Left hindlimb (tissue), 1 donor: ENCODE measurements at regions not wholly inside any gene's neighbourhood (a gene's known extent, or its start where the extent isn't known, plus 50 kb on each side); places are given as distances from the start of the nearest gene placed in this dataset.

Experiments used
- DNase-seq: peaks from one replicate; pipeline ENCODE4 v3.0.0-alpha.2; 2018

DNA sequence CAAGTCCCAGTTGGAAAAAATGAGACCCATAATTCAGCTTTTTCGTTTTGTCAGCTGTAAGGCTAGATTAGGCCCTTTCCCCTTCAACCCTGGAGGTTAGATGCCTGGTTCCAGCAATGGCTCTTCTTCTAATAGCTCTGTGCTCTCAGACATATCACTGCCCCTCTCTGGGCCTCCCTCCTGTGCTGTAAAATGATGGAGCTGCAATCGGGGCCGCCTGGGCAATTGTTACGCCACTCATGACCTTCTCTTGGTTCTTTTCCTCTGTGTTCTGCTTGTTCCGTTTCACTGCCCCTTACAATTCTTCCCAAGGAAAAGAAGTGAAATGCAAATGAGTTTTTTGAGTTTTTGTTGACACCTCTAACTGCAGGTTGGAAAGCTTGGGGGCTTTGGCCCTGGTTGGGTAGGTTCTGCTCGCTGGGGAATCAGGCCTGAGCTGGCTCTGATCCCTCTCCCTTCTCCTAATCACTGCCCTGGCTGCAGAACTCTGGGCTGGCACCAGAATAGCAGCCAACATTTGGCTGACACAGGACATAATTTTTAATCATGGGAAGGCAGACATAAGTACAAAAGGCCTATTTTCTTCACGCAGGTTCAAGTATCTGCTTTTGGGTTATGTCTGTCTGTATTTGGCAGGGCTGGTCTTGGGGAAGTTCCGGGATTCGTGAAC lies 110.9 kb downstream of the FOXD1 start:
- DNase-seq = no peak

DNA sequence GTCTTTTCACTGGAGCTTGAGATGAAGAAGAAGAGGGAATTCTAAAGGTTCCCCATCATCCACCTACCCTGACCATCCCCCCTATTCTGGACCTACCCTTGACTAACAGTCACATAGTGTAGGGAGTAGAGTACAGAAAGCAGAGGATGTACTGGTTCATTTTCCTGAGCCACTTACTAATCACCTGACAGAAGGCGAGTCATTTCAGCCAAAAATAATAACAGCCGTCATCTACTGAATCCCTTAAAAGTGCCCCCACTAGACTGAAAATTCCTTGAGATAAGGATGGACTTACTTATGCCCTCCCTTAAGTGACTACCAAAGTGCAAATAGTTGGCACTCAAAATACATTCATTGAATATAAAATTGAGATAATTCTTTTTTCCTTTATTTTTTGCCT lies 112.2 kb downstream of the FOXD1 start:
- no peak for DNase-seq

DNA sequence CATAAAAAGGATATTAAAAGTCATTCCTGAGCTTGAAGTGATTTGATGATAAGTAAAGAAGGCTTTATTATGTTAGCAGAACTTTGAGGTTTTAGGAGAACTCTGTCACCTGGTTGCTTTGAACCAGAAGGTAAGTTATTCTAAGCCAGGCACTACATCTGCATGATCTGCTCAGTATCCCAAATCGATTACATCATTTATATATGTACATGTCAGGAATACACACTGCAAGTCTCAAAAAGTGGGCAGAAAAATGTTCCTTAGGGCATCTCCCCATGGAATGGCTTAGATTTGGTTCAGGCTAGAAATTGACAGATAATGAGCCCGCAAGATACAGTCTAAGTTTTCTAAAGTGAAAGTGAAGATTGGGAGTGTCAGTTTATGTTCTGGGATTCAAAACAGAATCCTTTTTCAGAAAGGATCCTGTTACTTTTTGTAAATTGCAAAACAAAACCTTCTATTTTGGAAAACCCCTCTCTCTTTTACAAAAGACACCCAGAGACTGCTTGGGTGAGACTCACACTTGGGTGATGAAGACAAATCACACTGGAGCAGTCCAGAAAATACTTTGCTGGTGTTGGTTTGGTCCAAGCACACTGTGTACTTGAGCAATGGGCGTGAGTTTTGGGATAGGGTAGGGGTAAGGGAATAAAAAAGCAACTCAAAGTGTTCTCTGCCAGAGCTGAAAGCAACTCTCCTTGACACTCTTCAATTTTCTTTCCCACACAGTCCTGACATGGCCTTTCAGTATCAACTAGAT lies 114.5 kb downstream of the FOXD1 start:
- no peak for DNase-seq

- no peak for DNase-seq
Observed at GRCh38 chr5:73330613-73331012, 118.0 kb downstream of the FOXD1 start.

GRCh38 chr5:73328640-73329039 lies 119.9 kb downstream of the FOXD1 start:
- no peak for DNase-seq

- no peak for DNase-seq
Observed at GRCh38 chr5:73327908-73328455, 120.6 kb downstream of the FOXD1 start.

DNA sequence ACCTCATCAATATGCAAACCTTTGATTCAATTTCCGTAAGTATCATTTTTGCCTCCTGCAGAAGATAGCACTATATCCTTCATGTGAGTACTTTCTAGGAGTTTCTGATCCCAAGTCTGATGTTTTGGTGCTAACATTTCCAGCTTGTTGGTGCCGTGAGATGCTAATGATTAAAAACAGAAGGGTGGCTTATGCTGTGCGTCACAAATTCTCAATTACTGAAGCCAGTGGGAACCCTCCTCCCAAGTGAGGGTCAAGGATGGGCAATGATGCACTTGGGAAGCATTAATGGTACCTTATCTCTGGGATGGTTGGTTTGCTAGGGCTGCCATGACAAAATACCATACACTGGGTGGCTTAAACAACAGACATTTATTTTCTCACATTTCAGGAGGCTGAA lies 123.0 kb downstream of the FOXD1 start:
- no peak for DNase-seq

DNA sequence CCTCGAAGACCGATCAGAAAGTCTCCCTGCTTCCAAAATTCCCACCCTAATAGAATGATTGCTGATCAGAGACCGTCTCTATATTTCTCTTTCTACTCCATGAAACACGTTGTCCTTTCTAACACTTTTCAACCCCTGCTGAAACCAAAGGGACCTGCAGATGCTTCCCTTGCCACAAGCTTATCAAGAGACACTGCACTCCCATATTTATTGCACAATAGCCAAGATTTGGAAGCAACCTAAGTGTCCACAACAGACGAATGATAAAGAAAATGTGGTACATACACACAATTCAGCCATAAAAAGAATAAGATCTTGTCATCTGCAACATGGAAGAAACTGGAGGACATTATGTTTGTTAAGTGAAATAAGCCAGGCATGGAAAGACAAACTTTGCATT lies 125.1 kb downstream of the FOXD1 start:
- DNase-seq = no peak

- no peak for DNase-seq
Observed at GRCh38 chr5:73322437-73323076, 126.0 kb downstream of the FOXD1 start.

- no peak for DNase-seq
Observed at GRCh38 chr5:73321757-73322436, 126.7 kb downstream of the FOXD1 start.

DNA sequence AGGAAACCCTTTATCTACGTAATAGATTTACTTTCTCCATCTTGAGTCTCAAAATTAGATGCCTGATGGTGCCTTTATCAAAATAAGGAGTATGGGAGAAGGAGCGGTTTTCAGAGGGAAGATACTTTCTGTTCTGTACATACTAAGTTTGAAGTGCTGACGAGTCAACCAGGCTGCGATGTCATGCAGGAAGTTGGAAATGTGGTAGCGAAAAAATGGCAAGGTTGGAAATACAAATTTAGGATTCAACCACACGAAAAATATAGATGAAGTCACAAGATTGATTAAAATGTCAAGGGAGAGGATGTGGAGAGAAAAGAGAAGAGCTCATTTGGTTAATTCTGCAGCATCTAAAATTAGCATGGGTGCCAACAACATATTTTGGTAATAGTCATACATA lies 129.5 kb downstream of the FOXD1 start:
- no peak for DNase-seq

- no peak for DNase-seq
Observed at GRCh38 chr5:73318308-73318719, 130.3 kb downstream of the FOXD1 start.

- DNase-seq = no peak
Observed at GRCh38 chr5:73317523-73317922, 131.1 kb downstream of the FOXD1 start.

GRCh38 chr5:73314395-73315257 lies 134.0 kb downstream of the FOXD1 start:
- DNase-seq = no peak

DNA sequence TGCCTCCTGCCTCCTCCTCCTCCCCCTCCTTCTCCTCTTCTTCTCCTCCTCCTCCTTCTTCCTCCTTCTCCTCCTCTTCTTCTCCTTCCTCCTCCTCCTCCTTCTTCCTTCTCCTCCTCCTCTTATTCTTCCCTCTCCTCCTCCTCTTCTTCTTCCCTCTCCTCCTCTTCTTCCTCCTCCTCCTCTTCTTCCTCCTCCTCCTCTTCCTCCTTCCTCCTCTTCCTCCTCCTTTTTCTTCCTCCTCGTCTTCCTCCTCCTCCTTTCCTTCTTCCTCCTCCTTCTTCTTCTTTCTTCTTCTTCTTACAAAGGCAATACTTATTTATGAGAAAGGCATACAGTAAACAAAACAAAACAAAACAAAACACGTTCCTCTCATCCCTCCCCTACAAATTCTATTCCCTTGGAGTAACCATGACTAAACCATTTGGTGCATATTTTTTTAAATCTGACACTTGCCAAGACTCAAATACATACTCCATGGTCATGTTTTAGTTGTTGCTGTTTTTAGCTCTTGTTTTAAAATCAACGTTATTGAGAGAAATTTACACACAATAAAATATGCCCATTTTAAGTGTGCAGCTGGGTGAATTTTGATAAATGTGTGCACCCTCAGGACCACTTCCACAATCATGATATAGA lies 135.6 kb downstream of the FOXD1 start:
- DNase-seq = no peak

DNA sequence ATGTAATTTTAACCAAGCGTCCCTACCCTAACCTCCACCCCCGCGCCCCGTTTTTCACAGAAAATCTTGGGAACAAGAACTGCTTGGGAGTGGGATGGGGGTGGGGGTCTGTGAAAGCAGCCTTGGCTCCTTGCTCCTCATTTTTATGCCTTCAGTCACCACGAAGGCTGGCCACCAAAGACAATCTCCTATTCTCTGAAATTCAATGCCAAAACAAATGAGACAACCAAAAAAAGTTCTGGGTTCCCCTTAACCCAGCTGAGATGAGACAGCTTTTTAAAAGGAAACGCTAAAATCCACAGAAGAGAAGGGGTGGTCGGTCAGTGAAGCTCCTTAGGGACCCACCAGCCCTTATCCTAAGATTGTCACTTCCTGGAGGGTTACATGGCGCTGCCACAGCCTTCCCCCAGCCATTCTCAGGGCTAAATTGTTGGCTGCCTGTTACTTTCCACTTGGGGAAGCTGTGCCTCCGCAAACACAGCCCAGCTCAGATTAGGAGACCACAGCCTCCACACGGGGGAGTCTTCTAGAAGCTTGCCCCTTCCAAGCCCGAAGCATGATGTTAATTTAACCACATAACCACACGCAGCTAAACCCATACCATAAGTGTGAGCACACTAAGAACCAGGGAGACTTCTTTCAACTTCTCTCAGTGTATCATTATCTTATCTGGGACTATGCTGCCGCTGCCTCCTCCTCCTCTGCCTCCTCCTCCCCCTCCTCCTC lies 136.3 kb downstream of the FOXD1 start:
- peak; percentile 77 for DNase-seq

GRCh38 chr5:73311291-73312110 lies 137.1 kb downstream of the FOXD1 start:
- DNase-seq = peak; percentile 64

DNA sequence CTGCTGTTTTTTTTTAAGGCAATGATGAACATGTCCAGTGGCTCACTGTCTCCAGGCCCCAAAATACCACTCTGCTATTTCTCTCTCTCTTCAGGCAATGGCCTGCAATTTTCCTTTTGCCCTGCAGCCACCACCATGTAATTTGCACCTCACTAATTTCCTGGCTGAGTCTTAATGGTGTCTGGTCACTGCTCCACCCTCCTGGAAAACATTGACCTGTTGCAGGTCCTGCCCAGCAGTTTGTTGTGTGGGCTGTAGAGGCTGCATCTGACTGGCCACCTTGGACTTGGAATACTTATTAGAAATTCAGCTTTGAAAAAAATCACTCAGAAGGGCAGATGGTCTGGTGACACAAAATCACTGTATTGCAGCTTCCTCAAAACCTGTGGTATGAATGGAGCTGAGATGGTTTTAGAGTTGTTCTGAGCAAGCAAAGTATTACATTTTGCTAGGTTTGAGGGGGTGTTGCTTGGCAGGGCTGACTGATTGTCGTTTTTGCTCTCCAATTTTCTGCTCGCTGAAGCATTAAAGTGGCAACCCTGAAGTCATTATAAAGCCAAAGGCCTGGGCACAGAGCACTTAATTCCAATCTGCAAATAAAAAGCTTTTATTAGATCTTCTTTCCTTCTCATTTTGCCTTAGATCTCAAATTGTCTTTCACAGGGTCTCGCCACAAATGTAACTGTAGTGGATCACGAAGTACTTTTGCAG lies 134.8 kb downstream of the TMEM174 start:
- no peak for DNase-seq

- no peak for DNase-seq
Observed at GRCh38 chr5:73306741-73307275, 133.8 kb downstream of the TMEM174 start.
